ENCODE measurements at regions not wholly inside any gene's neighbourhood (a gene's known extent, or its start where the extent isn't known, plus 50 kb on each side); places are given as distances from the start of the nearest gene placed in this dataset.
A peak's percentile ranks its signal among the peaks of the same experiment; 100 is the strongest.

- Mint-ChIP-seq H3K9me3 (no peaks in the 10 kb centered on the region), H3K36me3 (no peaks in the 10 kb centered on the region), H3K27me3 (ENCODE audit: insufficient read depth, low read depth) (peaks cover 3% of the 10 kb centered on the region), H3K4me3 (no peak overlapping the region), H3K27ac (no peak overlapping the region), H3K4me1 (peaks cover 24% of the 10 kb centered on the region)
- no peaks in the 10 kb centered on the region for H3K79me2 ChIP-seq (ENCODE audit: low read depth)
- no peaks in the 10 kb centered on the region for H3K4me1 ChIP-seq
- no peaks in the 10 kb centered on the region for H3K27me3 ChIP-seq
- no peak for DNase-seq (ENCODE audit: low spot score)
- H3K9ac ChIP-seq: no peak overlapping the region
- no peak for TF ChIP-seq EZH2 (IDR thresholded peaks at IDR 0.05)
- no peak for TF ChIP-seq EZH2phosphoT487 (IDR thresholded peaks at IDR 0.05)
- no peak for TF ChIP-seq CTCF (IDR thresholded peaks at IDR 0.05)
- H3K4me2 ChIP-seq: no peak overlapping the region
- no peaks in the 10 kb centered on the region for H3F3A ChIP-seq (ENCODE audit: low read depth)
- H4K20me1 ChIP-seq (ENCODE audit: low read depth): no peaks in the 10 kb centered on the region
- H3K27ac ChIP-seq: no peak overlapping the region
- H3K4me3 ChIP-seq: no peak overlapping the region
- H3K36me3 ChIP-seq: no peaks in the 10 kb centered on the region
- H2AFZ ChIP-seq (replicated peaks): no peak overlapping the region
- no peaks in the 10 kb centered on the region for H3K9me3 ChIP-seq (ENCODE audit: low read depth)
Observed at GRCh38 chr20:60586269-60587050, 628.2 kb downstream of the CDH26 start.

- Histone ChIP-seq H3K9ac (no peak overlapping the region), H3F3A (ENCODE audit: low read depth) (no peaks in the 10 kb centered on the region), H3K9me3 (ENCODE audit: low read depth) (no peaks in the 10 kb centered on the region), H3K4me3 (no peak overlapping the region), H3K4me1 (no peaks in the 10 kb centered on the region), H3K79me2 (ENCODE audit: low read depth) (no peaks in the 10 kb centered on the region), H3K27me3 (no peaks in the 10 kb centered on the region), H3K36me3 (no peaks in the 10 kb centered on the region), H2AFZ (replicated peaks) (no peak overlapping the region), H3K27ac (no peak overlapping the region), H3K4me2 (no peak overlapping the region), H4K20me1 (ENCODE audit: low read depth) (no peaks in the 10 kb centered on the region)
- H3K4me1 Mint-ChIP-seq: peaks cover 24% of the 10 kb centered on the region
- TF ChIP-seq EZH2phosphoT487 (IDR thresholded peaks at IDR 0.05) (no peak), EZH2 (IDR thresholded peaks at IDR 0.05) (no peak), CTCF (IDR thresholded peaks at IDR 0.05) (no peak)
- H3K4me3 Mint-ChIP-seq: no peak overlapping the region
- peaks cover 3% of the 10 kb centered on the region for H3K27me3 Mint-ChIP-seq (ENCODE audit: insufficient read depth, low read depth)
- no peak for DNase-seq (ENCODE audit: low spot score)
- H3K36me3 Mint-ChIP-seq: no peaks in the 10 kb centered on the region
- H3K9me3 Mint-ChIP-seq: no peaks in the 10 kb centered on the region
- H3K27ac Mint-ChIP-seq: no peak overlapping the region
Observed at GRCh38 chr20:60587986-60588385, 629.8 kb downstream of the CDH26 start.

GRCh38 chr20:60589623-60590022 is 631.4 kb downstream of the CDH26 start:
- no peaks in the 10 kb centered on the region for H4K20me1 ChIP-seq (ENCODE audit: low read depth)
- H3K27ac ChIP-seq: no peak overlapping the region
- Mint-ChIP-seq H3K9me3 (no peaks in the 10 kb centered on the region), H3K4me1 (peaks cover 12% of the 10 kb centered on the region), H3K4me3 (no peak overlapping the region), H3K27me3 (ENCODE audit: insufficient read depth, low read depth) (peaks cover 3% of the 10 kb centered on the region), H3K36me3 (no peaks in the 10 kb centered on the region), H3K27ac (no peak overlapping the region)
- H3K79me2 ChIP-seq (ENCODE audit: low read depth): no peaks in the 10 kb centered on the region
- TF ChIP-seq EZH2 (IDR thresholded peaks at IDR 0.05) (no peak), EZH2phosphoT487 (IDR thresholded peaks at IDR 0.05) (no peak), CTCF (IDR thresholded peaks at IDR 0.05) (no peak)
- no peaks in the 10 kb centered on the region for H3K36me3 ChIP-seq
- H3F3A ChIP-seq (ENCODE audit: low read depth): no peaks in the 10 kb centered on the region
- no peaks in the 10 kb centered on the region for H3K9me3 ChIP-seq (ENCODE audit: low read depth)
- H3K4me2 ChIP-seq: no peak overlapping the region
- no peak overlapping the region for H3K4me3 ChIP-seq
- no peaks in the 10 kb centered on the region for H3K4me1 ChIP-seq
- H3K27me3 ChIP-seq: no peaks in the 10 kb centered on the region
- DNase-seq (ENCODE audit: low spot score): peak; percentile 75
- H2AFZ ChIP-seq (replicated peaks): no peak overlapping the region
- H3K9ac ChIP-seq: no peak overlapping the region
